H1 (cell line): ENCODE measurements at regions not wholly inside any gene's neighbourhood (a gene's known extent, or its start where the extent isn't known, plus 50 kb on each side); places are given as distances from the start of the nearest gene placed in this dataset.

ENCODE experiments used
- CTCF ChIA-PET: fragments of 300-600 bp; sonication (Branson Sonifier 250); formaldehyde crosslinking; loops from one replicate; lab custom pipeline; 2021; ENCODE audit not compliant: partially characterized antibody; lab: Charles Lee
- POLR2A ChIA-PET: fragments of 300-600 bp; sonication (Branson Sonifier 250); formaldehyde crosslinking; loops from one replicate; lab custom pipeline; 2021; ENCODE audit warnings: inconsistent platforms; ENCODE audit not compliant: partially characterized antibody; lab: Charles Lee
- DNase-seq, 2 experiments: peaks; one replicate each; pipeline versions ENCODE4 v3.0.0 to v3.0.0-alpha.2; 2010 to 2022; ENCODE audit warnings: low spot score in 2 of 2, low read depth in 1 of 2, mixed read lengths in 1 of 2
- FAIRE-seq: peaks from 2 replicates; lab custom pipeline; 2011; peaks lifted over from hg19 to GRCh38; lab: Jason Lieb, UNC
- H2AFZ ChIP-seq: 2 replicates; pipeline ENCODE4 v1.8.1; 2012; ENCODE audit warnings: low read length, inconsistent platforms
- H2AK5ac ChIP-seq: 2 replicates; pipeline ENCODE4 v1.6.1; 2013; ENCODE audit warnings: low read depth, low read length
- H2BK120ac ChIP-seq: replicated peaks from 2 replicates; pipeline ENCODE3; 2013; ENCODE audit warnings: low read depth, low read length, inconsistent platforms
- H2BK12ac ChIP-seq: 2 replicates; pipeline ENCODE4 v1.6.1; 2013; ENCODE audit warnings: low read depth, low read length
- H2BK15ac ChIP-seq: 2 replicates; pipeline ENCODE4 v1.6.1; 2013; ENCODE audit warnings: low read length
- H2BK20ac ChIP-seq: 2 replicates; pipeline ENCODE4 v1.6.1; 2013; ENCODE audit warnings: low read length
- H2BK5ac ChIP-seq: 2 replicates; pipeline ENCODE4 v1.6.1; 2013; ENCODE audit warnings: low read depth, low read length
- H3K14ac ChIP-seq: 2 replicates; pipeline ENCODE4 v1.6.1; 2013; ENCODE audit warnings: inconsistent platforms; ENCODE audit not compliant: insufficient read length
- H3K18ac ChIP-seq: 2 replicates; pipeline ENCODE4 v1.6.1; 2013; ENCODE audit warnings: low read length; ENCODE audit errors: extremely low read depth
- H3K23ac ChIP-seq: 2 replicates; pipeline ENCODE4 v1.6.1; 2013; ENCODE audit warnings: inconsistent platforms; ENCODE audit not compliant: insufficient read length
- H3K23me2 ChIP-seq: 2 replicates; pipeline ENCODE4 v1.6.1; 2013; ENCODE audit warnings: low read depth, low read length
- H3K27ac ChIP-seq: 2 replicates; pipeline ENCODE4 v1.6.1; 2011; ENCODE audit warnings: low read depth, low read length, inconsistent platforms
- H3K27me3 ChIP-seq, 4 experiments: replicated peaks in 1 of 4; 1 replicate in 1 of 4; 2 replicates in 3 of 4; pipeline versions ENCODE4 v1.6.1 to v1.8.1; 2011 to 2013; ENCODE audit warnings: low read length in 3 of 4, mild to moderate bottlenecking in 3 of 4, inconsistent platforms in 2 of 4, mixed read lengths in 2 of 4, moderate library complexity in 1 of 4; ENCODE audit not compliant: control insufficient read depth in 3 of 4, insufficient read depth in 3 of 4; ENCODE audit errors: extremely low read depth in 1 of 4
- H3K36me3 ChIP-seq, 4 experiments: 2 replicates each; pipeline versions ENCODE4 v1.6.1 to v1.8.1; 2011 to 2013; ENCODE audit warnings: mild to moderate bottlenecking in 4 of 4, low read length in 3 of 4, moderate library complexity in 2 of 4, control low read depth in 1 of 4, inconsistent platforms in 1 of 4; ENCODE audit not compliant: insufficient read depth in 4 of 4, control insufficient read depth in 2 of 4
- H3K4ac ChIP-seq: replicated peaks from 2 replicates; pipeline ENCODE3; 2013; ENCODE audit warnings: low read length, low read depth, mixed read lengths, inconsistent platforms; ENCODE audit not compliant: insufficient read length
- H3K4me1 ChIP-seq, 4 experiments: replicated peaks in 1 of 4; 1 replicate in 1 of 4; 2 replicates in 3 of 4; pipeline versions ENCODE4 v1.6.1 to v1.8.1; 2011 to 2013; ENCODE audit warnings: low read length in 3 of 4, inconsistent platforms in 2 of 4, mixed read lengths in 1 of 4; ENCODE audit not compliant: insufficient read depth in 4 of 4, control insufficient read depth in 3 of 4
- H3K4me2 ChIP-seq, 2 experiments: 2 replicates each; pipeline versions ENCODE4 v1.6.1 to v1.8.1; 2011 to 2013; ENCODE audit warnings: low read depth in 2 of 2, low read length in 2 of 2, control low read depth in 1 of 2, inconsistent platforms in 1 of 2, mild to moderate bottlenecking in 1 of 2; ENCODE audit not compliant: insufficient read depth in 1 of 2
- H3K4me3 ChIP-seq, 4 experiments: fragments of 200-600, 300-600 bp in 1 of 4; sonication (generic), shearing (Covaris generic), sonication (Bioruptor Twin) in 1 of 4; 2 replicates each; pipeline versions ENCODE4 v1.5.1 to v1.8.1; 2011 to 2016; ENCODE audit warnings: low read length in 4 of 4, low read depth in 3 of 4, control low read depth in 2 of 4, inconsistent platforms in 2 of 4, mild to moderate bottlenecking in 2 of 4, mixed read lengths in 1 of 4, moderate library complexity in 1 of 4; ENCODE audit not compliant: insufficient read depth in 2 of 4; ENCODE audit errors: extremely low read depth in 1 of 4
- H3K56ac ChIP-seq: replicated peaks from 2 replicates; pipeline ENCODE3; 2013; ENCODE audit warnings: low read depth, mild to moderate bottlenecking, mixed read lengths, low read length, inconsistent platforms; ENCODE audit not compliant: insufficient read length
- H3K79me1 ChIP-seq: 2 replicates; pipeline ENCODE4 v1.6.1; 2013; ENCODE audit warnings: low read depth, low read length, control low read depth
- H3K79me2 ChIP-seq, 2 experiments: 2 replicates each; pipeline versions ENCODE4 v1.6.1 to v1.8.1; 2012 to 2013; ENCODE audit warnings: low read length in 2 of 2, mild to moderate bottlenecking in 2 of 2, inconsistent platforms in 1 of 2; ENCODE audit not compliant: insufficient read depth in 2 of 2, control insufficient read depth in 1 of 2
- H3K9ac ChIP-seq, 4 experiments: replicated peaks in 1 of 4; 1 replicate in 1 of 4; 2 replicates in 3 of 4; pipeline versions ENCODE4 v1.6.1 to v1.8.1; 2011 to 2013; ENCODE audit warnings: low read depth in 3 of 4, low read length in 3 of 4, control low read depth in 2 of 4, mild to moderate bottlenecking in 2 of 4, moderate library complexity in 2 of 4, inconsistent platforms in 1 of 4; ENCODE audit errors: extremely low read depth in 1 of 4
- H3K9me3 ChIP-seq, 2 experiments: 2 replicates each; pipeline versions ENCODE4 v1.6.1 to v1.8.1; 2012 to 2013; ENCODE audit warnings: mild to moderate bottlenecking in 2 of 2, moderate library complexity in 2 of 2, control low read depth in 1 of 2, inconsistent platforms in 1 of 2, low read depth in 1 of 2, low read length in 1 of 2, mixed read lengths in 1 of 2; ENCODE audit not compliant: insufficient read depth in 2 of 2
- H4K20me1 ChIP-seq, 2 experiments: replicated peaks in 1 of 2; 2 replicates each; pipeline versions ENCODE3 to v1.8.1; 2011 to 2013; ENCODE audit warnings: inconsistent platforms in 2 of 2, low read length in 2 of 2, mild to moderate bottlenecking in 1 of 2; ENCODE audit not compliant: insufficient read depth in 2 of 2, control insufficient read depth in 1 of 2
- H4K5ac ChIP-seq: 2 replicates; pipeline ENCODE4 v1.6.1; 2013; ENCODE audit warnings: low read length, low read depth, mixed read lengths, inconsistent platforms; ENCODE audit not compliant: insufficient read length
- H4K8ac ChIP-seq: 2 replicates; pipeline ENCODE4 v1.8.0; 2013; ENCODE audit warnings: mild to moderate bottlenecking, moderate library complexity, low read length, inconsistent platforms; ENCODE audit not compliant: insufficient read depth; ENCODE audit errors: extremely low read depth
- H4K91ac ChIP-seq: replicated peaks from 2 replicates; pipeline ENCODE3; 2013; ENCODE audit warnings: low read length, mixed read lengths, inconsistent platforms; ENCODE audit not compliant: insufficient read length
- ASH2L ChIP-seq: fragments of 200-600, 300-600 bp; sonication (generic); IDR thresholded peaks from one replicate; pipeline ENCODE4 v1.7.1; 2017; ENCODE audit warnings: low read length
- CEBPB ChIP-seq: IDR thresholded peaks from 2 replicates; pipeline ENCODE4 v1.6.1; 2012; ENCODE audit warnings: low read depth, low read length
- EZH2 ChIP-seq: fragments of 200-600 bp; sonication (generic); IDR thresholded peaks from 2 replicates; pipeline ENCODE4 v1.7.1; 2012; ENCODE audit warnings: low read depth, mild to moderate bottlenecking, moderate library complexity, low read length, inconsistent platforms; ENCODE audit not compliant: severe bottlenecking
- GTF2F1 ChIP-seq: IDR thresholded peaks from 2 replicates; pipeline ENCODE4 v1.6.1; 2012; ENCODE audit warnings: low read depth, low read length, improper control_type of control experiment, borderline replicate concordance
- HDAC2 ChIP-seq, 2 experiments: fragments of 300-600 bp in 1 of 2; sonication (generic) in 1 of 2; IDR thresholded peaks; 2 replicates each; pipeline ENCODE4 v1.6.1; 2011 to 2012; ENCODE audit warnings: low read depth in 2 of 2, low read length in 2 of 2, mild to moderate bottlenecking in 2 of 2, moderate library complexity in 2 of 2, borderline replicate concordance in 1 of 2, inconsistent platforms in 1 of 2
- HDAC6 ChIP-seq: IDR thresholded peaks from one replicate; pipeline ENCODE4 v1.7.1; 2012; ENCODE audit warnings: low read depth, mild to moderate bottlenecking, inconsistent platforms, low read length, moderate library complexity
- KDM5A ChIP-seq: fragments of 200-600 bp; IDR thresholded peaks from 2 replicates; pipeline ENCODE4 v1.7.1; 2012; ENCODE audit warnings: mild to moderate bottlenecking, low read length, inconsistent platforms, mixed read lengths
- POLR2A ChIP-seq, 2 experiments: IDR thresholded peaks; 1 replicate in 1 of 2; 2 replicates in 1 of 2; pipeline ENCODE4 v1.6.1; 2011; ENCODE audit warnings: low read depth in 2 of 2, low read length in 2 of 2, mild to moderate bottlenecking in 2 of 2; ENCODE audit errors: control extremely low read depth in 1 of 2
- RAD21 ChIP-seq, 2 experiments: IDR thresholded peaks in 1 of 2; conservative IDR thresholded peaks in 1 of 2; 2 replicates each; pipeline ENCODE4 v1.6.1; 2011; ENCODE audit warnings: low read depth in 2 of 2, low read length in 2 of 2, improper control_type of control experiment in 1 of 2, inconsistent platforms in 1 of 2, mild to moderate bottlenecking in 1 of 2, moderate library complexity in 1 of 2
- SUZ12 ChIP-seq: fragments of 200-600 bp; sonication (generic); IDR thresholded peaks from 2 replicates; pipeline ENCODE4 v1.6.1; 2012; ENCODE audit warnings: mild to moderate bottlenecking, inconsistent platforms, low read length, moderate library complexity, mixed read lengths
- TAF7 ChIP-seq: optimal IDR thresholded peaks from 2 replicates; pipeline ENCODE3; 2011; ENCODE audit warnings: low read depth, mild to moderate bottlenecking, inconsistent platforms, low read length, moderate library complexity, borderline replicate concordance
- USF2 ChIP-seq: IDR thresholded peaks from 2 replicates; pipeline ENCODE4 v1.6.1; 2011; ENCODE audit warnings: low read length, improper control_type of control experiment
- WGBS, 2 experiments: shearing (Covaris generic) in 1 of 2; methylation state at CpG; one replicate each; pipeline versions ENCODE4 v1.1.6 to v1.1.7; 2013 to 2015; ENCODE audit warnings: low lambda C conversion rate in 2 of 2, mixed read lengths in 2 of 2, inconsistent platforms in 1 of 2, low coverage in 1 of 2, missing lambda C conversion rate in 1 of 2; ENCODE audit not compliant: insufficient replicate concordance in 2 of 2, insufficient coverage in 1 of 2, insufficient read length in 1 of 2; ENCODE audit errors: extremely low coverage in 1 of 2, missing lambda C conversion rate in 1 of 2; 5-methylcytosine and 5-hydroxymethylcytosine counted together
- TF ChIP-seq, protein P1 (sequence below): IDR thresholded peaks from 2 replicates; pipeline ENCODE4 v1.6.1; 2012; ENCODE audit warnings: inconsistent platforms

DNA sequence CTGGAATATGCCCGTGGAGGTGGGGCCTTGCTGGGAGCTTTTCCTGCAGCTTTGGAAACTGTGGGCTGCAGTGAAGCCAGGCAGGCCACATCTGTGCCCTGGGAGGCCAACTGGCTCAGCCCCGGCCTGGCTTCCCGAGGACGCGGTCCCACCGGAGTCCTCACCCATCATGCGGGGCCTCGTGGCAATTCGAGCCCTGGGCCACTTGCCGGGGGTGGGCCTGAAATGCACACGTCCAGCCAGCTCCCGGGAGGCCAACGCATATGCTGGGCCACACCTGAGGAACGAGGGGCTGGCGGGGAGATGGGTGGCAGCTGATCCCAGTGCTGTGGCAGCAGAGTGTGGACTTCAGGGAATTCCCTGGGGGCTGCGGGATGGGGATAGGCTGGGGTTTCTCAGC, 172.4 kb upstream of the GSE1 start:
- no peak overlapping the region for H2AFZ ChIP-seq
- ChIA-PET CTCF (interaction anchor here (0.7 to 10.9 kb wide), 23 partner anchors 9 to 195 kb away, joined by 3 to 178 read pairs (median 5); no protein-coding TSS in a partner anchor), POLR2A (no interaction called here)
- no peak overlapping the region for H2BK120ac ChIP-seq
- H2BK20ac ChIP-seq, result no peak overlapping the region; the same call in 1 of the 2 replicates
- H4K91ac ChIP-seq, result no peak overlapping the region
- no peak overlapping the region for H3K56ac ChIP-seq
- H4K8ac ChIP-seq, result peak overlapping the region; percentile 5; the same call in 1 of the 2 replicates
- H4K5ac ChIP-seq, result no peak overlapping the region
- WGBS, 2 experiments, result 89% methylated on average over 14 of the region's 16 CpGs; no CpG with 5 or more reads in 1 of the 2 experiments
- H3K36me3 ChIP-seq, result no peaks in the 10 kb centered on the region
- DNase-seq, result no peak
- peaks cover 0 to 7% (median 0%) of the 10 kb centered on the region in 4 experiments; a peak in 3 of 7 replicates for H3K27me3 ChIP-seq
- no peak overlapping the region for H3K4me2 ChIP-seq
- H3K18ac ChIP-seq, result no peak overlapping the region
- peaks cover 0 to 6% of the 10 kb centered on the region in 2 experiments for H4K20me1 ChIP-seq
- H3K23me2 ChIP-seq, result peaks cover 2% of the 10 kb centered on the region
- no peak overlapping the region for H2BK5ac ChIP-seq
- no peak overlapping the region; the same call in 1 of the 2 replicates for H2BK12ac ChIP-seq
- H3K79me2 ChIP-seq, result no peaks in the 10 kb centered on the region
- no peak overlapping the region for H2BK15ac ChIP-seq
- H3K23ac ChIP-seq, result no peak overlapping the region
- H3K4me1 ChIP-seq, result peaks cover 12 to 53% (median 41%) of the 10 kb centered on the region in 4 experiments
- no peaks in the 10 kb centered on the region; the same call in 1 of the 2 replicates for H3K79me1 ChIP-seq
- FAIRE-seq, result no peak
- no peak overlapping the region for H2AK5ac ChIP-seq
- no peak overlapping the region for H3K4ac ChIP-seq
- no peak overlapping the region for H3K4me3 ChIP-seq
- no peak overlapping the region for H3K14ac ChIP-seq
- no peak overlapping the region for H3K9ac ChIP-seq
- H3K27ac ChIP-seq, result no peak overlapping the region
- no peaks in the 10 kb centered on the region for H3K9me3 ChIP-seq
- TF ChIP-seq POLR2A (IDR thresholded peaks at IDR 0.05; ENCODE audit: control extremely low read depth in 1 of 2, low read depth in 2 of 2, low read length in 2 of 2) (no peak), GTF2F1 (no peak), HDAC2 (IDR thresholded peaks at IDR 0.05; ENCODE audit: borderline replicate concordance in 1 of 2, low read depth in 2 of 2, low read length in 2 of 2) (no peak), CEBPB (no peak), TAF7 (no peak), RAD21 (IDR thresholded peaks at IDR 0.05 in 1 of 2, conservative IDR thresholded peaks at IDR 0.05 in 1 of 2; ENCODE audit: low read depth in 2 of 2, low read length in 2 of 2) (no peak), SUZ12 (no peak), USF2 (no peak), EZH2 (no peak), HDAC6 (no peak), ASH2L (no peak), KDM5A (no peak)
- TF ChIP-seq, protein P1, sequence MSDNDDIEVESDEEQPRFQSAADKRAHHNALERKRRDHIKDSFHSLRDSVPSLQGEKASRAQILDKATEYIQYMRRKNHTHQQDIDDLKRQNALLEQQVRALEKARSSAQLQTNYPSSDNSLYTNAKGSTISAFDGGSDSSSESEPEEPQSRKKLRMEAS, result no peak
